Effector memory CD4-positive, alpha-beta T cell (primary cell): ENCODE measurements at regions not wholly inside any gene's neighbourhood (a gene's known extent, or its start where the extent isn't known, plus 50 kb on each side); places are given as distances from the start of the nearest gene placed in this dataset.

Source experiments
- DNase-seq, 3 donors: peaks; one replicate each; pipeline ENCODE4 v3.0.0-alpha.2; 2020
- H3K27ac ChIP-seq: 2 replicates; pipeline ENCODE4 v1.7.0; 2013; ENCODE audit warnings: mild to moderate bottlenecking, low read length, moderate library complexity; ENCODE audit not compliant: insufficient read depth, poor library complexity, severe bottlenecking
- H3K27me3 ChIP-seq: replicated peaks from 2 replicates; pipeline ENCODE4 v1.7.0; 2013; ENCODE audit warnings: mild to moderate bottlenecking, low read length; ENCODE audit not compliant: insufficient read depth, control insufficient read depth, poor library complexity, severe bottlenecking
- H3K36me3 ChIP-seq: 2 replicates; pipeline ENCODE4 v1.7.0; 2013; ENCODE audit warnings: mild to moderate bottlenecking, low read length, moderate library complexity; ENCODE audit not compliant: control insufficient read depth, insufficient read depth
- H3K4me1 ChIP-seq: 2 replicates; pipeline ENCODE4 v1.7.0; 2013; ENCODE audit warnings: low read length, mild to moderate bottlenecking; ENCODE audit not compliant: control insufficient read depth, insufficient read depth, poor library complexity, severe bottlenecking
- H3K4me3 ChIP-seq: 2 replicates; pipeline ENCODE4 v1.7.0; 2013; ENCODE audit warnings: low read length, low read depth, mild to moderate bottlenecking; ENCODE audit not compliant: insufficient read depth, poor library complexity, severe bottlenecking
- H3K9me3 ChIP-seq: 2 replicates; pipeline ENCODE4 v1.7.0; 2013; ENCODE audit warnings: mild to moderate bottlenecking, low read length, moderate library complexity; ENCODE audit not compliant: control insufficient read depth

GRCh38 chr11:10918275-10918674 lies 60.4 kb upstream of the ZBED5 start:
- no peak for DNase-seq
- H3K27me3 ChIP-seq = no peaks in the 10 kb centered on the region
- no peaks in the 10 kb centered on the region for H3K36me3 ChIP-seq
- no peaks in the 10 kb centered on the region for H3K4me1 ChIP-seq
- H3K27ac ChIP-seq = no peak overlapping the region
- no peak overlapping the region for H3K4me3 ChIP-seq
- no peaks in the 10 kb centered on the region for H3K9me3 ChIP-seq

- Histone ChIP-seq H3K27me3 (no peaks in the 10 kb centered on the region), H3K4me1 (no peaks in the 10 kb centered on the region), H3K27ac (no peak overlapping the region), H3K36me3 (no peaks in the 10 kb centered on the region), H3K9me3 (no peaks in the 10 kb centered on the region), H3K4me3 (no peak overlapping the region)
- no peak for DNase-seq
Observed at GRCh38 chr11:10917802-10918201, 59.9 kb upstream of the ZBED5 start.

- Histone ChIP-seq H3K27me3 (no peaks in the 10 kb centered on the region), H3K4me1 (no peaks in the 10 kb centered on the region), H3K36me3 (no peaks in the 10 kb centered on the region), H3K4me3 (no peak overlapping the region), H3K9me3 (no peaks in the 10 kb centered on the region), H3K27ac (no peak overlapping the region)
- DNase-seq = no peak
Observed at GRCh38 chr11:10916665-10917064, 58.8 kb upstream of the ZBED5 start.

- no peak overlapping the region for H3K27ac ChIP-seq
- H3K4me3 ChIP-seq = no peak overlapping the region
- no peak for DNase-seq
Observed at GRCh38 chr11:10914050-10914449, 56.2 kb upstream of the ZBED5 start.

GRCh38 chr11:10913075-10913474 lies 55.2 kb upstream of the ZBED5 start:
- H3K4me3 ChIP-seq = no peak overlapping the region
- H3K4me1 ChIP-seq = no peaks in the 10 kb centered on the region
- H3K27ac ChIP-seq = no peak overlapping the region
- no peaks in the 10 kb centered on the region for H3K27me3 ChIP-seq
- DNase-seq = no peak
- no peaks in the 10 kb centered on the region for H3K9me3 ChIP-seq
- no peaks in the 10 kb centered on the region for H3K36me3 ChIP-seq

More at GRCh38 chr11:10914050-10914449, 56.2 kb upstream of the ZBED5 start:
- Histone ChIP-seq H3K4me1 (no peaks in the 10 kb centered on the region), H3K36me3 (no peaks in the 10 kb centered on the region), H3K9me3 (no peaks in the 10 kb centered on the region), H3K27me3 (no peaks in the 10 kb centered on the region)

- H3K4me1 ChIP-seq = no peaks in the 10 kb centered on the region
- no peaks in the 10 kb centered on the region for H3K36me3 ChIP-seq
- H3K27me3 ChIP-seq = no peaks in the 10 kb centered on the region
- no peaks in the 10 kb centered on the region for H3K9me3 ChIP-seq
- no peak overlapping the region for H3K4me3 ChIP-seq
- no peak for DNase-seq
- H3K27ac ChIP-seq = no peak overlapping the region
Observed at GRCh38 chr11:10911907-10912306, 54.1 kb upstream of the ZBED5 start.

- Histone ChIP-seq H3K27ac (no peak overlapping the region), H3K4me1 (no peaks in the 10 kb centered on the region), H3K4me3 (no peak overlapping the region), H3K9me3 (no peaks in the 10 kb centered on the region), H3K27me3 (no peaks in the 10 kb centered on the region), H3K36me3 (no peaks in the 10 kb centered on the region)
- DNase-seq = no peak
Observed at GRCh38 chr11:10909141-10909883, 51.5 kb upstream of the ZBED5 start.

GRCh38 chr11:10908215-10908951 lies 50.5 kb upstream of the ZBED5 start:
- Histone ChIP-seq H3K27ac (no peak overlapping the region), H3K9me3 (no peaks in the 10 kb centered on the region), H3K36me3 (no peaks in the 10 kb centered on the region), H3K27me3 (no peaks in the 10 kb centered on the region), H3K4me3 (no peak overlapping the region), H3K4me1 (no peaks in the 10 kb centered on the region)
- DNase-seq = no peak
